ENCODE measurements at regions not wholly inside any gene's neighbourhood (a gene's known extent, or its start where the extent isn't known, plus 50 kb on each side); places are given as distances from the start of the nearest gene placed in this dataset.

DNA sequence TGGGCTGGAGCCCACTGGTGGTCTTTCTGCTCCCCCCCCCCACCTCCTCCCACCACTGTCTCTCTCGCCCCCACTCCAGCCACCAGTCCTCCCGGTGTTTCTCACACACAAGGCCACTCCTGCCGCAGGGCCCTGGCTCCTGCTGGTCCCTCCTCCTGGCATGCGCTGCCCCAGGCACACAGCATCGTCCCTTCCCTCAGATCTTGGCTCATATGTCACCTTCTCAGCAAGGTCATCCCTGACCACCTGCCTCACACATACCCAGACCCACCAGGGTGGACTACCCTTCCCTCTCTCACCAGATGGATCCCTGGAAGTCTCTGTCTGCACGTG, 101.5 kb upstream of the IQSEC1 start:
- H3K27me3 ChIP-seq (ENCODE audit: control insufficient read depth, low read length): peaks cover 7% of the 10 kb centered on the region; the same call in 1 of the 2 replicates
- no peak for TF ChIP-seq EZH2phosphoT487 (IDR thresholded peaks at IDR 0.05; ENCODE audit: borderline replicate concordance, low read length)
- TF ChIP-seq, protein P1, sequence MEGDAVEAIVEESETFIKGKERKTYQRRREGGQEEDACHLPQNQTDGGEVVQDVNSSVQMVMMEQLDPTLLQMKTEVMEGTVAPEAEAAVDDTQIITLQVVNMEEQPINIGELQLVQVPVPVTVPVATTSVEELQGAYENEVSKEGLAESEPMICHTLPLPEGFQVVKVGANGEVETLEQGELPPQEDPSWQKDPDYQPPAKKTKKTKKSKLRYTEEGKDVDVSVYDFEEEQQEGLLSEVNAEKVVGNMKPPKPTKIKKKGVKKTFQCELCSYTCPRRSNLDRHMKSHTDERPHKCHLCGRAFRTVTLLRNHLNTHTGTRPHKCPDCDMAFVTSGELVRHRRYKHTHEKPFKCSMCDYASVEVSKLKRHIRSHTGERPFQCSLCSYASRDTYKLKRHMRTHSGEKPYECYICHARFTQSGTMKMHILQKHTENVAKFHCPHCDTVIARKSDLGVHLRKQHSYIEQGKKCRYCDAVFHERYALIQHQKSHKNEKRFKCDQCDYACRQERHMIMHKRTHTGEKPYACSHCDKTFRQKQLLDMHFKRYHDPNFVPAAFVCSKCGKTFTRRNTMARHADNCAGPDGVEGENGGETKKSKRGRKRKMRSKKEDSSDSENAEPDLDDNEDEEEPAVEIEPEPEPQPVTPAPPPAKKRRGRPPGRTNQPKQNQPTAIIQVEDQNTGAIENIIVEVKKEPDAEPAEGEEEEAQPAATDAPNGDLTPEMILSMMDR (IDR thresholded peaks at IDR 0.05; ENCODE audit: low read depth, low read length, poor library complexity, severe bottlenecking): no peak
- no peak overlapping the region for H3K4me3 ChIP-seq (ENCODE audit: low read length)
- no peak overlapping the region for H3K27ac ChIP-seq (ENCODE audit: low read depth, low read length)
- H3K4me1 ChIP-seq (ENCODE audit: control insufficient read depth, low read length): no peaks in the 10 kb centered on the region
- no peaks in the 10 kb centered on the region for H3K9me2 ChIP-seq (replicated peaks; ENCODE audit: control insufficient read depth, low read length)
- peaks cover 15% of the 10 kb centered on the region; the same call in 1 of the 2 replicates for H3K9me3 ChIP-seq (ENCODE audit: control insufficient read depth, insufficient read depth, low read length)
- H3K4me2 ChIP-seq (ENCODE audit: low read length): no peak overlapping the region
- H3K36me3 ChIP-seq (ENCODE audit: control insufficient read depth, low read length): no peaks in the 10 kb centered on the region
- no peaks in the 10 kb centered on the region for H3K79me2 ChIP-seq (ENCODE audit: control insufficient read depth, low read length)
- H4K20me1 ChIP-seq (ENCODE audit: control insufficient read depth, insufficient read depth, low read depth, low read length): no peaks in the 10 kb centered on the region
- no peaks in the 10 kb centered on the region for H3F3A ChIP-seq (ENCODE audit: control insufficient read depth, insufficient read depth)

DNA sequence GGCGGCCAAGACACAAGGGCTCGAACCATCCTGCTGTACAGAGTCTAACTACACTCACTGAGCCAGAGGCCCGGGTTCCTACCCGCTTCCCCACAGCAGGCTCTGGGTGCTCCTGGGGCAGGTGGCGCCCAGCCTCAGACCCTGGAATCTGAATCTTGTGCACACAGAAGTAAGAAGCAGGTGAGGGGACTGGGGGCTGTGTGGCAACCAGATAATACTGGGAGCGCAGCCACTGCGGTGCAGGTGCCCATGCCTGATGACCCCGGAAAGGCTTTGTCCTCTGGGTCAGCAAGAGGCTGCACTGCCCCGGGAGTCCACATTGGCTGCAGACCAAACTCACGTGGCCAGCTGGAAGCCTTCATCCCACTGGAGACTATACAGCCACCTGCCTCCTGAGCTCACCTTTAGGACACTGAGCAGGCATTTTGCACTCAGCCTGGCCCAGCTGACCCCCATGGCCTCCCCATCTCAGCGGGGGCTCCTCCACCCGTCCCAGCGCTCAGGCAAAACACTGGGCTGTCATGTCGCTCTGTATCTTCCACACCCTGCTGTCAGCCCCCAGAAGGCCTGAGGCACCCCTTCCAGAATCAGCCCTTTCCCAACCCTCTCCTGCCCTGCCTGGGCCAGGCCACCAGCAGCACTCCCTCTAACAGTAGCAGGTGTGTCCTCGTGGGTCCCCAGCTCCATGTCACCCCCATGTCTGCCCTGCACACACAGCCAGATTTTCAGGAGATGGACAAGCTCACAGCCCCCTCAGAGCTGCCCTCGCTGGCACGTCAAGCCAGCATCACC, 101.0 kb upstream of the IQSEC1 start:
- Histone ChIP-seq H3K4me2 (ENCODE audit: low read length) (no peak overlapping the region), H3K9me3 (ENCODE audit: control insufficient read depth, insufficient read depth, low read length) (peaks cover 13% of the 10 kb centered on the region; the same call in 1 of the 2 replicates), H3K27ac (ENCODE audit: low read depth, low read length) (no peak overlapping the region), H3K4me3 (ENCODE audit: low read length) (no peak overlapping the region), H3K27me3 (ENCODE audit: control insufficient read depth, low read length) (peaks cover 7% of the 10 kb centered on the region; the same call in 1 of the 2 replicates), H3K36me3 (ENCODE audit: control insufficient read depth, low read length) (no peaks in the 10 kb centered on the region), H3K79me2 (ENCODE audit: control insufficient read depth, low read length) (no peaks in the 10 kb centered on the region), H4K20me1 (ENCODE audit: control insufficient read depth, insufficient read depth, low read depth, low read length) (no peaks in the 10 kb centered on the region), H3F3A (ENCODE audit: control insufficient read depth, insufficient read depth) (no peaks in the 10 kb centered on the region), H3K4me1 (ENCODE audit: control insufficient read depth, low read length) (no peaks in the 10 kb centered on the region), H3K9me2 (replicated peaks; ENCODE audit: control insufficient read depth, low read length) (no peaks in the 10 kb centered on the region)
- TF ChIP-seq EZH2phosphoT487 (IDR thresholded peaks at IDR 0.05; ENCODE audit: borderline replicate concordance, low read length): no peak
- TF ChIP-seq, protein P1 (IDR thresholded peaks at IDR 0.05; ENCODE audit: low read depth, low read length, poor library complexity, severe bottlenecking): no peak

DNA sequence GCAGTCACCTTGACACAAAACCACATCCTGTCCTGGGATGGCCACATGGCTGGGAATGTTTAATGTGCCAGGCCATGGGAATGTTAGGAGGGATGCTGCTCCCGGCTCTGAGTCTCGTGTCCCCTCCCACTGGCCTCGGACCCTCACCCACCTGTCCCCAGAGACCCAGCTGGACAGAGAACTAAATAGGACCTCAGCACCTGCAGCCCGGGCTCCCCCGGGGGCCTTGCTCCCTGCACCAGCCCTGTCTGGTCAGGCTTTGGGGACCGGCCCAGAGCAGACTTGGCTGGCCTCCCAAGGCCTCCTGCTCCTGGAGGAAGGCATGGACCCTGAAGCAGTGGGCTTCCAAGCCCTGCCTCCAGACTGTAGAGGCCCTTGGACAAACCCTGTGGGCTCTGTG, 100.0 kb upstream of the IQSEC1 start:
- H3K27me3 ChIP-seq (ENCODE audit: control insufficient read depth, low read length): peaks cover 7% of the 10 kb centered on the region; the same call in 1 of the 2 replicates
- H3K79me2 ChIP-seq (ENCODE audit: control insufficient read depth, low read length): no peaks in the 10 kb centered on the region
- H3K9me3 ChIP-seq (ENCODE audit: control insufficient read depth, insufficient read depth, low read length): peaks cover 3% of the 10 kb centered on the region; the same call in 1 of the 2 replicates
- H3K4me3 ChIP-seq (ENCODE audit: low read length): no peak overlapping the region
- H3K4me2 ChIP-seq (ENCODE audit: low read length): no peak overlapping the region
- no peaks in the 10 kb centered on the region for H3K4me1 ChIP-seq (ENCODE audit: control insufficient read depth, low read length)
- no peak overlapping the region for H3K27ac ChIP-seq (ENCODE audit: low read depth, low read length)
- no peaks in the 10 kb centered on the region for H4K20me1 ChIP-seq (ENCODE audit: control insufficient read depth, insufficient read depth, low read depth, low read length)
- H3K36me3 ChIP-seq (ENCODE audit: control insufficient read depth, low read length): no peaks in the 10 kb centered on the region
- no peak for TF ChIP-seq EZH2phosphoT487 (IDR thresholded peaks at IDR 0.05; ENCODE audit: borderline replicate concordance, low read length)
- TF ChIP-seq, protein P1 (IDR thresholded peaks at IDR 0.05; ENCODE audit: low read depth, low read length, poor library complexity, severe bottlenecking): no peak
- H3K9me2 ChIP-seq (replicated peaks; ENCODE audit: control insufficient read depth, low read length): no peaks in the 10 kb centered on the region
- no peaks in the 10 kb centered on the region for H3F3A ChIP-seq (ENCODE audit: control insufficient read depth, insufficient read depth)
